ENCODE measurements at regions not wholly inside any gene's neighbourhood (a gene's known extent, or its start where the extent isn't known, plus 50 kb on each side); places are given as distances from the start of the nearest gene placed in this dataset.

DNA sequence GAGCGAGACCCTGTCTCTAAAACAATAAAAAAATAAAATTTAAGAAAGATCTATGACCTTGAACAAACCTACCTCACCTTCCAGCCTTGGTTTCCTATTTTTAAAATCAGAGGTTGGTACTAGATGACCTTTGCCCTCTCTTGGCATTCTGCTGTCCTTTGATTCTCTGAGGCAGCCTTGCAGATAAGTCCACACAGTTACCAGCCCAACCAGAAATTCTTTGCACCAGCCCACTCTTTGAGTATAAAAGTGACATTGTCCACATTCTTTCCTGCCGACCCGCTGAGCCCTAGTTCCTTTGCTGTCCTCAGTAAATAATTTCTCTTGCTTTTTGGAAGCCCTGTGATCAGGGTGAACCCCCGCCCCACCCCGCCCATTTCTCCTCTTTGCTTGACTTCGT is 150.4 kb downstream of the PHETA1 start:
- H3K4me3 ChIP-seq (ENCODE audit: low read depth, low read length): no peak overlapping the region
- no peak for DNase-seq (ENCODE audit: low read depth)
- TF ChIP-seq, protein P1, sequence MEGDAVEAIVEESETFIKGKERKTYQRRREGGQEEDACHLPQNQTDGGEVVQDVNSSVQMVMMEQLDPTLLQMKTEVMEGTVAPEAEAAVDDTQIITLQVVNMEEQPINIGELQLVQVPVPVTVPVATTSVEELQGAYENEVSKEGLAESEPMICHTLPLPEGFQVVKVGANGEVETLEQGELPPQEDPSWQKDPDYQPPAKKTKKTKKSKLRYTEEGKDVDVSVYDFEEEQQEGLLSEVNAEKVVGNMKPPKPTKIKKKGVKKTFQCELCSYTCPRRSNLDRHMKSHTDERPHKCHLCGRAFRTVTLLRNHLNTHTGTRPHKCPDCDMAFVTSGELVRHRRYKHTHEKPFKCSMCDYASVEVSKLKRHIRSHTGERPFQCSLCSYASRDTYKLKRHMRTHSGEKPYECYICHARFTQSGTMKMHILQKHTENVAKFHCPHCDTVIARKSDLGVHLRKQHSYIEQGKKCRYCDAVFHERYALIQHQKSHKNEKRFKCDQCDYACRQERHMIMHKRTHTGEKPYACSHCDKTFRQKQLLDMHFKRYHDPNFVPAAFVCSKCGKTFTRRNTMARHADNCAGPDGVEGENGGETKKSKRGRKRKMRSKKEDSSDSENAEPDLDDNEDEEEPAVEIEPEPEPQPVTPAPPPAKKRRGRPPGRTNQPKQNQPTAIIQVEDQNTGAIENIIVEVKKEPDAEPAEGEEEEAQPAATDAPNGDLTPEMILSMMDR (IDR thresholded peaks at IDR 0.05; ENCODE audit: control insufficient read depth, extremely low read depth, insufficient read depth): no peak

DNA sequence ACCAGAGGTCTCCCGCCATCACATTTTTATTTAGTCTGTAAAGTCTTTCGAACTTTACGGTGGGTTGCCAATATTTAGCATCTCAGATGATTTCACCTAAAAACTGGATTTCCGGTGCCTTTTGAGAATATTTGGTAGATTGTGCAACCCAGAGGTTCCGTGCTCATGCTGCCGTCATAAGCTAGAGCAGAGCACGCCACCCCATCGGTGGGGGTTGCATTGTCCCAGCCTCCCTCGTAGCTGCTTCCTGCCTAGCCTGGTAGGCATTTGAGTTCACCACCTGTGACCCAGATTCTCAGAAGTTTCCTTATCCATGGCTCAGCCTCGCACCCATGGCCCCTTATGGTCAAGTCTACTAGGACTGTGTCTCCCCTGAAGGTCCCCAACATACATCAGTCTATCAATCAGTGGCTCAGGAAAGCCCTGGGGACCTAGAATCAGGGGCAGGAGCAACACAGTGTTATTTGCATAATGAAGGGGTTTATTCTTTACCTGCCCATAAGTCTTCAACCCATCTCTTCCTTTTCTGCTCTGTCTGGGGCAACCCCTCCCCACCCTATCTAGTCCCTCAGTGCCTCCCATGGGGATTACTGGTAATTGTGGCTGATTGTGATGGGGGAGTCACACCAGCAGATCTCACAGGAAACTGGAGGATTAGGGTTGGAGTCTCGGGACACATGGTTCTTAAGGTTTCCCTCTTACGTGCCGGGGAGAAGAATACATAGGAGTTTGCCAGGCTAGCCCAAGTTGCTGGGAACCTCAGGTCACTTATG is 152.3 kb downstream of the PHETA1 start:
- TF ChIP-seq, protein P1 (IDR thresholded peaks at IDR 0.05; ENCODE audit: control insufficient read depth, extremely low read depth, insufficient read depth): no peak
- no peak overlapping the region for H3K4me3 ChIP-seq (ENCODE audit: low read depth, low read length)
- DNase-seq (ENCODE audit: low read depth): no peak

DNA sequence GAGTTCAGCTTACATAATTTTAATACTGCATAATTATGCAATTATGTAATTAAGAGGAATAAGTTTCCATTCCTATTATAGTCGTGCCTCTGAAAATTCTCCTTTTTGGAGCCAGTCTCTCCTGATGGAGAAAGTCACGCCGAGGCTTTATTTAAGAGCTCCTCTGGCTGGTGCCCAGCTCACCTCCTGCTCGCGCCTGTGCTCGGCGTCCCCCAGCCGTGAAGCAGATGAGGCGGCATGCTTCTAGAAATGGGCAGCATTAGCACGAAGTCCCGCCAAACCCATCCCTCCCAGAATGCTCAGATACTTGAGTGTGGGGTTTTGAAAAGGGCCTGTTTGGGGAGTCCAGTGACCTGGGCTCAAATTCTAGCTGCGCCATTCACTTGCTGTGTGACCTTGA is 153.0 kb downstream of the PHETA1 start:
- DNase-seq (ENCODE audit: low read depth): no peak
- TF ChIP-seq, protein P1 (IDR thresholded peaks at IDR 0.05; ENCODE audit: control insufficient read depth, extremely low read depth, insufficient read depth): no peak

DNA sequence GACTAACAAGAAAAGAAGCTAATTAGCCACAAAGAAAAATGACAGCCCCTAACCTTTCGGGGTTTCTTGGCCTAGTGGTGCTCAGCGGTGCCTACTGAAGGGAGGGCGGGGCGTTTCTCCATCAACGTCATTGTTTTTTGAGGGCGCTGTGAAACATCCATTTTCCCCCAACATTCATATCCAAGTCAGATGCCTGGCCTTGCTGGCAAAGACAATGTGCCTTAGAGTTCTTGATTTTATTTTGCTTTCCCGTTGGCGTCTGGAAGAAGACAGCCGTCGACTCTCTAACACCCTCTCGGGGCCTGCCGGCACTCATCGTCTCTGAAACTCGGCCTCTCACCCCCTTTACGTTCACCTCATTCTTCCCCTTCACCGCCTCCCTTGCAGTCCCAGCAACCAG is 154.5 kb downstream of the PHETA1 start:
- TF ChIP-seq, protein P1 (IDR thresholded peaks at IDR 0.05; ENCODE audit: control insufficient read depth, extremely low read depth, insufficient read depth): no peak
- no peak overlapping the region for H3K4me3 ChIP-seq (ENCODE audit: low read depth, low read length)
- no peak for DNase-seq (ENCODE audit: low read depth)

More for the DNA sequence above, 153.0 kb downstream of the PHETA1 start:
- no peak overlapping the region for H3K4me3 ChIP-seq (ENCODE audit: low read depth, low read length)

DNA sequence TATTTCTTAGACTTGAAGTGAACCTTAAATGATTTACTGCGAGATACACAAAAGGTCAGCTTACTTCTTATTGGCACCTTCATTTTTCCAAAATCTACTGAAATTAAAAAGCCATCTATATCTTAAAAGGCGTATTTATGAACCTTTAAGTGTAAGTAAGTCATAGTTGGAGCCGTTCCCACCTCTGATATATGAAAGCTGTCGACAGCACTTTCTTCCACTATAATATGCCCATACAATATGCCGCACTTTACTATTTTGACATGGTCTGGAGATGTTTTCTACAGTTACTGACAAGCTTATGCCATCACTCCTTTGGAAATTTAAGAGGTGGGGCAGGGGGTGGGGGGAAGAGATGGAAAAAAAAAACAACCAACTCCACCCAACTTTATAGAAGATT is 155.3 kb downstream of the PHETA1 start:
- H3K4me3 ChIP-seq (ENCODE audit: low read depth, low read length): no peak overlapping the region
- TF ChIP-seq, protein P1 (IDR thresholded peaks at IDR 0.05; ENCODE audit: control insufficient read depth, extremely low read depth, insufficient read depth): no peak
- DNase-seq (ENCODE audit: low read depth): no peak

DNA sequence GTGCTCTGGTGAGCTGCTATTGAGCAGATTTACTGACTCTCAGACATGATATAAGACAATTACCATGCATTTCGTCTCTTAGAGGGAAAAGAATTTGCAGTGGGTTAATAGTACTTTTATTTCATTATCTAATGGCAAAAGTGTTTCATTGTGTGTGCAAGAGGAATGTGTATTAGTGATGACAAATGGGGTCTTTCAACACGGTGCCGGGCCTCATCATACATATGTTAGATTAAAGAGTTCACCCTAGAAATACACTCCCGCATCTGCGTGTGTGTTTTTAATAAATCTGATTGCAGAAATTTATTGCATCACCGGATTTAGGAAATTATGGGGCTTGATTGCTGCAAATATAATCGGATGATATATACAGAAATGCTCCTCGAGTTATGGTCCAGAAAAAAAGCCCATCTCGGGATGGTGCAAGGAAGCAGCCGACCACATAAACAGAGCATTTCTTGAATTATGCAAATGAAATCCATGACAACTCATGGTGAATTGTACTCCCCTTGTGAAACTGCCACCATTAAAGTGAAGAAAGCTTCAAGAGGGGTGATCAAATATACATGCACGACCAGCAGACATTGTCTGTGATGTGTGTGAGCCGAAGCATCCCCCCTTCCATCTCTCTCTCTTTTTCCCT is 156.0 kb downstream of the PHETA1 start:
- no peak for DNase-seq (ENCODE audit: low read depth)
- TF ChIP-seq, protein P1 (IDR thresholded peaks at IDR 0.05; ENCODE audit: control insufficient read depth, extremely low read depth, insufficient read depth): no peak

More for the DNA sequence above, 156.0 kb downstream of the PHETA1 start:
- H3K4me3 ChIP-seq (ENCODE audit: low read depth, low read length): no peak overlapping the region
